ENCODE measurements at regions not wholly inside any gene's neighbourhood (a gene's known extent, or its start where the extent isn't known, plus 50 kb on each side); places are given as distances from the start of the nearest gene placed in this dataset.

DNA sequence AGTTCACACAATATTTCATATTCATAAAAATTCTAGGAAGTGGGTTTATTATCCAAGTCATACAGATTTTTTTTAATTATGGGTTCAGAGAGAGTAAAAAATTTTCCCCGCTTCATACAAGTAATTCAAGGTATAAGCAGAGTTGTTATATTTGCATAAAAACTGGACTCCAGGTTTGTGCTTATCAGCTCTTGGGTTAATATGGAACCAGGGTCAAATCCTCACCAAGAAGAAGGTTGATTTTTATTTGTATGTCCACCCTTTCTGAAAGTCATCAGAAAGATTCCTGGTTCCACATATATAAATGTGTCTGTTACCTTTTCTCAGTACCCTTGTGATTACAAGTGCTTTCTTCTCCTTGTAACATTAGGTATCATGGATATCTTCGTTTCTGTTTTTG, 143.8 kb upstream of the PKN2 start:
- no peak for TF ChIP-seq CTCF (conservative IDR thresholded peaks at IDR 0.05 in 1 of 2, IDR thresholded peaks at IDR 0.05 in 1 of 2; ENCODE audit: low read depth in 1 of 2, low read length in 2 of 2)
- no peak for TF ChIP-seq EZH2 (IDR thresholded peaks at IDR 0.05; ENCODE audit: low read length, missing control alignments)

Data from fibroblast of lung (primary cell).